ENCODE measurements at regions not wholly inside any gene's neighbourhood (a gene's known extent, or its start where the extent isn't known, plus 50 kb on each side); places are given as distances from the start of the nearest gene placed in this dataset.

- DNase-seq (ENCODE audit: low read depth, low spot score) = no peak
- in situ Hi-C loops (cut with HindIII; ENCODE audit: low sequenced_read_pairs) = no loop called here
- H3K4me3 ChIP-seq (ENCODE audit: low read depth, low read length) = no peak overlapping the region
- TF ChIP-seq, protein P1, sequence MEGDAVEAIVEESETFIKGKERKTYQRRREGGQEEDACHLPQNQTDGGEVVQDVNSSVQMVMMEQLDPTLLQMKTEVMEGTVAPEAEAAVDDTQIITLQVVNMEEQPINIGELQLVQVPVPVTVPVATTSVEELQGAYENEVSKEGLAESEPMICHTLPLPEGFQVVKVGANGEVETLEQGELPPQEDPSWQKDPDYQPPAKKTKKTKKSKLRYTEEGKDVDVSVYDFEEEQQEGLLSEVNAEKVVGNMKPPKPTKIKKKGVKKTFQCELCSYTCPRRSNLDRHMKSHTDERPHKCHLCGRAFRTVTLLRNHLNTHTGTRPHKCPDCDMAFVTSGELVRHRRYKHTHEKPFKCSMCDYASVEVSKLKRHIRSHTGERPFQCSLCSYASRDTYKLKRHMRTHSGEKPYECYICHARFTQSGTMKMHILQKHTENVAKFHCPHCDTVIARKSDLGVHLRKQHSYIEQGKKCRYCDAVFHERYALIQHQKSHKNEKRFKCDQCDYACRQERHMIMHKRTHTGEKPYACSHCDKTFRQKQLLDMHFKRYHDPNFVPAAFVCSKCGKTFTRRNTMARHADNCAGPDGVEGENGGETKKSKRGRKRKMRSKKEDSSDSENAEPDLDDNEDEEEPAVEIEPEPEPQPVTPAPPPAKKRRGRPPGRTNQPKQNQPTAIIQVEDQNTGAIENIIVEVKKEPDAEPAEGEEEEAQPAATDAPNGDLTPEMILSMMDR (IDR thresholded peaks at IDR 0.05; ENCODE audit: low read depth, low read length) = no peak
These were observed 242.9 kb downstream of the HRH4 start for GRCh38 chr18:24703316-24703715.

DNA sequence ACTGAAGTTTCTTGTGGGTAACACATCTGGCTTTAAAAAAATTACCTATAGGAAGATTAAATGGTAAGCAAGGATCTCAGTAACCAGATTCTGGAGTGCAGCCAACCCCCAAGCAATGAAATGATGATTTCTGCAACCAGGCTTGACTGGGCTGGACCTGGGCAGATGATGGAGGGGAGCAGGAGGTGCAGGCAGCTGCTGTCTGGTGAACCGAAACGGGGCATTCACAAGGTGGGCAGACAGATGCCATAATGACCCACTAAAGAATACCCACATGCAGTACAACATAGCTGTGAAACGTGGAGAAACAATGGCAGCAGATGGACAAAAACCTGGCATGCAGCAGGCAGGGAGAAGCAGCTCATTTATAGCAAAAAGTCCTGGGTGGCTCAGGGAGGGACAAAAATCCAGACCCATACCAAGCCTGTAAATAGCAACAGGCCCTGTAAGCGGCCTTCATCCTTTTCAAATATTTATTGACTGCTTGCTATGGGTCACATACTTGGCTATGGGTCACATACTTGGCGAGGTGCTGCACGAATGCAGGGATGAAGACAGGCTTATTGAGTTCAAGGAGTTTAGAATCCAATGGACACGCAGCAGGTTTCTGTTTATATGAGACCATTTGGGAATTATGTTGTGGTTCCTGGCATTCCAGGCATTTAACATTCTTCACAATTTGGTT lies 244.7 kb downstream of the HRH4 start:
- H3K4me3 ChIP-seq (ENCODE audit: low read depth, low read length) = no peak overlapping the region
- DNase-seq (ENCODE audit: low read depth, low spot score) = no peak
- TF ChIP-seq, protein P1 (IDR thresholded peaks at IDR 0.05; ENCODE audit: low read depth, low read length) = no peak
- in situ Hi-C loops (cut with HindIII; ENCODE audit: low sequenced_read_pairs) = no loop called here

DNA sequence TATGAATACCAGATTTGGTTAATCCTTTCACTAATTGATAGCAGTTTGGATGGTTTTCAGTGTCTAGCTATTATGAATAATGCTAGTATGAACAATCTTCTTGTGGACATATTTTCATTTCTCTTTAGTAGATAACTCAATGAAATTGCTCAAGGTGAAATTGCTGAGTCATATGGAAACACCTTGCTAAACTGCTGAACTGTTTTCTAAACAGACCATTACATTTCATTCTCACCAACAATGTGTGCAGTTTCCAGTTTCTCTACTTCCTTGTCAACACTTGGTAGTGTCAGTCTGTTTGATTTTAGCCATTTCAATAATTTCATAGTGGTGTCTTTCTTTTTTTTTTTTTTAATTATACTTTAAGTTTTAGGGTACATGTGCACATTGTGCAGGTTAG lies 250.0 kb downstream of the HRH4 start:
- in situ Hi-C loops (cut with HindIII; ENCODE audit: low sequenced_read_pairs) = no loop called here
- TF ChIP-seq, protein P1 (IDR thresholded peaks at IDR 0.05; ENCODE audit: low read depth, low read length) = no peak
- no peak for DNase-seq (ENCODE audit: low read depth, low spot score)
- H3K4me3 ChIP-seq (ENCODE audit: low read depth, low read length) = no peak overlapping the region

DNA sequence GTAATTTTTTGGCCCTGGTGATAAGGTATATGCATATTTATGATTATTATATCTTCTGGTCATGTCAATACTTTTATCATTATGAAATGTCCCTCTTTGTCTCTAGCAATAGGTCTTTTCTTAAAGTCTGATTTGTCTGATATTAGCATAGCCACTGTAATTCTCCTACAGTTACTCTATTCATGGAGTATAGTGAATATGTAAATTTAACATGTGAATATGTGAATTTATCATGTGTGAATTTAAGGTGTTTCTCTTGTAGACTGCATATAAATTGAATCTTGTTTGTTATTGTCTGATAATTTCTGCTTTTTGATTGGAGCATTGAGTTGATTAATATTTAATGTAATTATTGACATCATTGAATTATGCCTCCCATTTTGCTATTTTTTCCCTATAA lies 259.4 kb downstream of the HRH4 start:
- in situ Hi-C loops (cut with HindIII; ENCODE audit: low sequenced_read_pairs) = no loop called here
- TF ChIP-seq, protein P1 (IDR thresholded peaks at IDR 0.05; ENCODE audit: low read depth, low read length) = no peak
- DNase-seq (ENCODE audit: low read depth, low spot score) = no peak

DNA sequence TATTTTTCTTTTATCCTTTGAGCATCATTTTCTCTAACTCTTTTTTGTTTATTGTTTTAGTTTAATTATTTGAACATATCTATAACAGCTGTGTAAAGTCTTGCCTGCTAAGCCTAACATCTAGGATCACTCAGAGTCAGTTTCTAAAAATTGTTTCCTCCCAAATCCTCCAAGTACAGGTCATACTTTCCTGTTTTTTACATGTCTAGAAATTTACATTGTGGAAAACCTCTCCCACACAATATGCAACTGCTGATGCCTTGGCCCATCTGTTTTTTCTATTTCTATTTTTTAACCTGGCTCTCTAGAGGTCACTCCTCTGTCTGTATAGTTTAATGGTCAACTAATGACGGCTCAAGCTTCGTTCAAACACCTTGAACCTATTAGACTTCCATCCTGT lies 261.0 kb downstream of the HRH4 start:
- in situ Hi-C loops (cut with HindIII; ENCODE audit: low sequenced_read_pairs) = no loop called here
- no peak overlapping the region for H3K4me3 ChIP-seq (ENCODE audit: low read depth, low read length)
- TF ChIP-seq, protein P1 (IDR thresholded peaks at IDR 0.05; ENCODE audit: low read depth, low read length) = no peak
- DNase-seq (ENCODE audit: low read depth, low spot score) = no peak

More for the DNA sequence above, 259.4 kb downstream of the HRH4 start:
- H3K4me3 ChIP-seq (ENCODE audit: low read depth, low read length) = no peak overlapping the region

DNA sequence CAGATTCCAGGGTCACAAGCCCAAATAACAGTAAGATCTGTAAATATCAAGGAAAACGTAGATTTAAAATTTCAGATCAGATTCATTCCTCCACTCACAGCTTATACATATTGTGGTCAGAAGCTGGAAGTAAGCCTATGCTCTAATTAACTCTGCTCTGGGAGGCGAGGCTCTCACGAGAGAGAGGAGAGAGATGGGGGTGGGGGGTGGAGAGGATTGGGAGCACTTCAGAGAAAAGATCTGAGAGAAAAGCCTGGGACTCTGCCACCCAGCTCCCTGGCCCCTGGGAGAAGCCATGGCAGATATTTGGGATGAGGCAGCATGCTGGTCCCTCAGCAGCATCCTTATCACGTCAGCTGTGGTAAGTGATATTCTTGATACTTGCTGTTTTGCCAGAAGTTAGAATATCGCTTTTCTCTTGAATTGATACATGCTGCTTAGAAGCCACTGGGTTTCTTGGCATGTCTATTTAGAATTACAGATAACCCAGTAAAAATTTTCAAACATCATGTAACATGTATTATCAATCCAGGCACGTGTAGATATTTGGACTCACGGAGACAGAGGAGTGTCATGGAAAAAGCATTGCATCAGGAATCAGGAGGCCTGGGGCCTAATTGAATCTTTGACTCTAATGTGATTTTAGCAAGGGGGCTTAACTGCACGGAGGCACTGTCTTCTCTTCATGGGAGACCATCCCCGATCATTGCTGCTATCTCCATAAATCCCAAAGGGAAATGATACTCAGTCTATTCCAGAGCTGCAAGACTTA lies 265.4 kb downstream of the HRH4 start:
- no peak overlapping the region for H3K4me3 ChIP-seq (ENCODE audit: low read depth, low read length)
- TF ChIP-seq, protein P1 (IDR thresholded peaks at IDR 0.05; ENCODE audit: low read depth, low read length) = no peak
- in situ Hi-C loops (cut with HindIII; ENCODE audit: low sequenced_read_pairs) = no loop called here
- DNase-seq (ENCODE audit: low read depth, low spot score) = no peak
